ENCODE measurements at regions not wholly inside any gene's neighbourhood (a gene's known extent, or its start where the extent isn't known, plus 50 kb on each side); places are given as distances from the start of the nearest gene placed in this dataset.

DNA sequence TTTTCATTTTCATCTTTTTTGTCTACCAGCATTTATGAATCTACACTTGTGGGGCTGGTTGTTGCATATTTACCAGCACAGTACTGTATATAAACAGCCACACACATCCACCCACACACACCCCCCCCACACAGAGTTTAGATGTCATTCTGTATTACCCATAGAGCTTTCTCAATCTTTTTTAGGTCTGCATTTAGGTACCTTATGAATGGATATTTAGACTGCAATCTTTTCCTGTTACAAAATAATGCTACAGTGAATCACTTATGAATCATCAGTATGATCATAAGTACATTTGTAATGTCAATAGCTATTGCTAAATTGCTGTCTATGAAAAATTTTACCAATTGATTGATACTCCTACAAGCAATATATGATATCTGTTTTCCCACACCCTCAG, 67.3 kb upstream of the STK38L start:
- no peak overlapping the region for H3K27ac ChIP-seq
- no peak for TF ChIP-seq CTCF (conservative IDR thresholded peaks at IDR 0.05)
- no peak for TF ChIP-seq ZFX (IDR thresholded peaks at IDR 0.05)

GRCh38 chr12:27177706-27178105, 66.4 kb upstream of the STK38L start:
- H3K27ac ChIP-seq, result no peak overlapping the region
- no peak for TF ChIP-seq ZFX (IDR thresholded peaks at IDR 0.05)
- TF ChIP-seq CTCF (conservative IDR thresholded peaks at IDR 0.05), result no peak

DNA sequence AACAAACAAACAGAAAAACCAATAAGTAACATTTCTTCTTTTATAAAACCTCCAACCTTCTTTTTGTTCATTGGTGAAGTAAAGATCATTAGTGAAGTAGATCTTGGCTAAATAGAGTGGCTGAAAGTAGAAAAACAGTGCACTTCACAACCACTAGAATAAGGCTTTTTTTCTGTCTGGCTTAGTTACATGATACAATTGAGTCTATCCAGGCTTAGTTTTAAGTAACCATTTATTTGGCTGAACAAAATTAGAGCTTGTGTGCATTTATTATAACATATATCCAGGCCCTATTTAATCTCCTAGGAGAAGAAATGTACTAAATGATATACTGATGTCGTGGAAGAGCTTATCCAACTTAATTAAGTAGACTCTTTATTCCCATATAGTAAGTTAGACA, 65.8 kb upstream of the STK38L start:
- no peak for TF ChIP-seq CTCF (conservative IDR thresholded peaks at IDR 0.05)
- TF ChIP-seq ZFX (IDR thresholded peaks at IDR 0.05), result no peak
- no peak overlapping the region for H3K27ac ChIP-seq

GRCh38 chr12:27178723-27179399, 65.2 kb upstream of the STK38L start:
- no peak overlapping the region for H3K27ac ChIP-seq
- TF ChIP-seq ZFX (IDR thresholded peaks at IDR 0.05), result no peak
- TF ChIP-seq CTCF (conservative IDR thresholded peaks at IDR 0.05), result no peak

DNA sequence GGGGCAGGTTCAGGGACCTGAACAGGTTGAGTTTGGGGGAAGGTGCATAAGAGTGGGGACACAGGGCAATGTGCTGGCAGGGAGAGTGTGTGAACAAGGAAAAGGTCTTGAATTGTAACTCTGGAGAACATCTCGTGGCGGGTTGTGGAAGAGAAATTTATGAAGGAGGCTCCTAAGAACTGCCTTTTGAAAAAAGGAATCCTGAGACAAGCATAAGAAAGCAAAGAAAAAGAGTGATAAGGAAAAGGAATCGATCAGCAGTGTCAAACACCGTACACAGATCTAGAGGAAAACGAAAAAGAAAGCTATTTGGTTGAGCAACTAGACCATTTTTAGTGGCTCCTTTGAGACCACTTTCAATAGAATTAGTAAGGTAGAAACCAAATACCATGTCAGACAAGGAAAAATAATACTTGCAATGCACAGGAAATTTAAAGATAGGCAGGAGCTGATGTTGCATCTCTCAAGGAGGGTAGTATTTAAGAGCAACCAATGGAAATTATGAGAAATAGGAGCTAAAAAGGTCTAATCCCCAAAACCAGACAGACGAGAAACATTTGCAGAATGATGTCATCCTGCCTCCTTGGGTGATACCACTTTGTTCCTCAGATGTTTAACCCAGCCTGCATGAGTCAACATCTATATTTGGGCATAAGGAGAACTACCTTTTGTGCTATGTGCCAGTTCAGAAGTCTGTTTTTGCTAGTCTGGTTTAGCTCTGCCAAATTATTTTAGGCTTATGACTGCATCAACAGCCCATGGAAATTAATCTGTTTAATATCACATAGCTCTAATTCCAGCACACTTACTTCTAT, 64.5 kb upstream of the STK38L start:
- TF ChIP-seq ZFX (IDR thresholded peaks at IDR 0.05) (no peak), CTCF (conservative IDR thresholded peaks at IDR 0.05) (no peak)
- no peak overlapping the region for H3K27ac ChIP-seq

GRCh38 chr12:27180906-27181505, 63.1 kb upstream of the STK38L start:
- H3K27ac ChIP-seq, result no peak overlapping the region
- TF ChIP-seq ZFX (IDR thresholded peaks at IDR 0.05) (no peak), CTCF (conservative IDR thresholded peaks at IDR 0.05) (no peak)

DNA sequence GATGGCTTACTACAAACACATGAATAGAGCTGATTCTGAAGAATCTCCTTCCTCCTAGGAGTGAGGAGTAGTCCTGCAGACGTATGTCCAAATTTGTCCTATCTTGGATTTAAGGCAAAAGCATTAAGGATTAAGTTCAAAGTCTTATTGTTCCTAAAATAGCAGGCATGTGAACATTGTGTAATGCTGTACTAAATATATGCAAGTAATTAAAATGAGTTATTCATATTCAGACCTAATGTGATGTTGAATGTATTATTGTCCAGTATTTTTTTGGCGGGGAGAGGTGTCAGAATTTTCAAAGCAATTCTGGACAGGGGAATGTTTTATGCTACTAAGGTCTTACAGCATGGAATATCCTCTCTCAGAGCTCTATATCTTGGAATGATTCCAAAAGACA, 60.7 kb upstream of the STK38L start:
- TF ChIP-seq CTCF (conservative IDR thresholded peaks at IDR 0.05), result no peak
- TF ChIP-seq ZFX (IDR thresholded peaks at IDR 0.05), result no peak
- no peak overlapping the region for H3K27ac ChIP-seq
